ENCODE measurements at regions not wholly inside any gene's neighbourhood (a gene's known extent, or its start where the extent isn't known, plus 50 kb on each side); places are given as distances from the start of the nearest gene placed in this dataset.

- H3K9me3 Mint-ChIP-seq = no peaks in the 10 kb centered on the region
- peaks cover 4% of the 10 kb centered on the region for H3K27me3 Mint-ChIP-seq (ENCODE audit: low read depth)
- ATAC-seq (replicated peaks in 1 of 2) = no peak
- no peak overlapping the region for H3K4me3 Mint-ChIP-seq
- H3K27ac Mint-ChIP-seq = no peak overlapping the region
- DNase-seq = no peak
- H3K36me3 Mint-ChIP-seq (ENCODE audit: insufficient read depth in 2 of 2) = no peaks in the 10 kb centered on the region
- H3K4me1 Mint-ChIP-seq (ENCODE audit: low read depth) = no peaks in the 10 kb centered on the region
Measured at GRCh38 chr16:87070657-87071056, 246.5 kb downstream of the C16orf95 start.

GRCh38 chr16:87072101-87072500 is 245.1 kb downstream of the C16orf95 start:
- H3K36me3 Mint-ChIP-seq (ENCODE audit: insufficient read depth in 2 of 2) = no peaks in the 10 kb centered on the region
- no peak for DNase-seq

GRCh38 chr16:87074641-87075318 is 242.4 kb downstream of the C16orf95 start:
- no peak for ATAC-seq (replicated peaks in 1 of 2)
- no peaks in the 10 kb centered on the region for H3K9me3 Mint-ChIP-seq
- peaks cover 16% of the 10 kb centered on the region for H3K27me3 Mint-ChIP-seq (ENCODE audit: low read depth)
- no peaks in the 10 kb centered on the region for H3K4me1 Mint-ChIP-seq (ENCODE audit: low read depth)
- no peak overlapping the region for H3K27ac Mint-ChIP-seq
- no peak overlapping the region for H3K4me3 Mint-ChIP-seq
- no peak for DNase-seq
- H3K36me3 Mint-ChIP-seq (ENCODE audit: insufficient read depth in 2 of 2) = no peaks in the 10 kb centered on the region

More at GRCh38 chr16:87072101-87072500, 245.1 kb downstream of the C16orf95 start:
- no peaks in the 10 kb centered on the region for H3K9me3 Mint-ChIP-seq
- H3K27me3 Mint-ChIP-seq (ENCODE audit: low read depth) = peaks cover 11% of the 10 kb centered on the region
- H3K4me1 Mint-ChIP-seq (ENCODE audit: low read depth) = no peaks in the 10 kb centered on the region
- ATAC-seq (replicated peaks in 1 of 2) = no peak
- no peak overlapping the region for H3K4me3 Mint-ChIP-seq
- H3K27ac Mint-ChIP-seq = no peak overlapping the region

GRCh38 chr16:87075319-87075860 is 241.8 kb downstream of the C16orf95 start:
- no peak for DNase-seq
- no peak for ATAC-seq (replicated peaks in 1 of 2)
- peaks cover 16% of the 10 kb centered on the region for H3K27me3 Mint-ChIP-seq (ENCODE audit: low read depth)
- no peak overlapping the region for H3K4me3 Mint-ChIP-seq
- H3K9me3 Mint-ChIP-seq = peaks cover 1 to 2% of the 10 kb centered on the region in 2 donors
- H3K36me3 Mint-ChIP-seq (ENCODE audit: insufficient read depth in 2 of 2) = peaks cover 0 to under 1% of the 10 kb centered on the region in 2 donors
- H3K4me1 Mint-ChIP-seq (ENCODE audit: low read depth) = no peaks in the 10 kb centered on the region
- no peak overlapping the region for H3K27ac Mint-ChIP-seq

- DNase-seq = no peak
- ATAC-seq (replicated peaks in 1 of 2) = no peak
- H3K27ac Mint-ChIP-seq = no peak overlapping the region
- H3K4me3 Mint-ChIP-seq = no peak overlapping the region
- peaks cover 7 to 8% of the 10 kb centered on the region in 2 donors for H3K9me3 Mint-ChIP-seq
- H3K36me3 Mint-ChIP-seq (ENCODE audit: insufficient read depth in 2 of 2) = peaks cover 4 to 9% of the 10 kb centered on the region in 2 donors
- peaks cover 16% of the 10 kb centered on the region for H3K27me3 Mint-ChIP-seq (ENCODE audit: low read depth)
- no peaks in the 10 kb centered on the region for H3K4me1 Mint-ChIP-seq (ENCODE audit: low read depth)
Measured at GRCh38 chr16:87076331-87076949, 240.8 kb downstream of the C16orf95 start.

GRCh38 chr16:87076950-87077749 is 240.0 kb downstream of the C16orf95 start:
- no peak overlapping the region for H3K27ac Mint-ChIP-seq
- H3K4me3 Mint-ChIP-seq = no peak overlapping the region
- peaks cover 9 to 12% of the 10 kb centered on the region in 2 donors for H3K9me3 Mint-ChIP-seq
- no peak for ATAC-seq (replicated peaks in 1 of 2)
- peak; percentile 58 to 61 for DNase-seq
- peaks cover 6 to 13% of the 10 kb centered on the region in 2 donors for H3K36me3 Mint-ChIP-seq (ENCODE audit: insufficient read depth in 2 of 2)
- peaks cover 16% of the 10 kb centered on the region for H3K27me3 Mint-ChIP-seq (ENCODE audit: low read depth)
- H3K4me1 Mint-ChIP-seq (ENCODE audit: low read depth) = no peaks in the 10 kb centered on the region

GRCh38 chr16:87077750-87078127 is 239.5 kb downstream of the C16orf95 start:
- H3K27ac Mint-ChIP-seq = no peak overlapping the region
- H3K36me3 Mint-ChIP-seq (ENCODE audit: insufficient read depth in 2 of 2) = peaks cover 6 to 13% of the 10 kb centered on the region in 2 donors
- ATAC-seq (replicated peaks in 1 of 2) (no peak), DNase-seq (no peak)
- no peak overlapping the region for H3K4me3 Mint-ChIP-seq
- H3K9me3 Mint-ChIP-seq = peaks cover 9 to 13% of the 10 kb centered on the region in 2 donors
- no peaks in the 10 kb centered on the region for H3K4me1 Mint-ChIP-seq (ENCODE audit: low read depth)
- H3K27me3 Mint-ChIP-seq (ENCODE audit: low read depth) = peaks cover 16% of the 10 kb centered on the region

DNA sequence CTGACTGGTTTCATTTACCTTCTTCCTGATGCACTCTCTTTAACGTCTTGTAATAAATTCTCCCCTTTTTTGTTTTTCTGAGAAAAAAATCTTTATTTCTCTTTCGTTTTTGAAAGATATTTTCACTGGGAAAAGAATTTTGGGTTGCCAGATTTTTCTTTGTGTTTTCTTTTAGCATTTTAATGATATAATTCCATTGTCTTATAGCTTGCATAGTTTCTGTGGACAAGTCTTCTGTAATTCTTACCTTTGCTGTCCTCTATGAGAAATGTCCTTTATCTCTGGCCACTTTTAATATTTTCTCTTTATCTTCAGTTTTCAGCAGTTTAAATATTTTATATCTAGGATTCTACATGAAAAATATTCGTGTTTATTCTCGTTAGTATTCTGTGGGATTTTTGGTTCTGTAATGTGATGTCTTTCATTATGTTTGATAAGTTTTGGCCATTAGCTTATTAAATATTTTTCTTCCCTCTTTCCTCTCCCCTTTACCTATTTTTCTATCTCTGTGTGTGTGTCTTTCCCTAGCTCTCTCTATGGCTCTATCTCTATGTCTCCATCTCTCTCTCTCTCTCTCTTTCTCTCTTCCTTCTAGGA is 236.5 kb downstream of the C16orf95 start:
- Mint-ChIP-seq H3K27me3 (ENCODE audit: low read depth) (peaks cover 16% of the 10 kb centered on the region), H3K27ac (no peak overlapping the region), H3K4me1 (ENCODE audit: low read depth) (no peaks in the 10 kb centered on the region), H3K9me3 (peaks cover 12 to 14% of the 10 kb centered on the region in 2 donors), H3K4me3 (no peak overlapping the region), H3K36me3 (ENCODE audit: insufficient read depth in 2 of 2) (peaks cover 9 to 13% of the 10 kb centered on the region in 2 donors)
- DNase-seq (no peak), ATAC-seq (replicated peaks in 1 of 2) (no peak)

GRCh38 chr16:87085441-87085840 is 231.8 kb downstream of the C16orf95 start:
- DNase-seq = no peak
- H3K27me3 Mint-ChIP-seq (ENCODE audit: low read depth) = no peaks in the 10 kb centered on the region
- H3K27ac Mint-ChIP-seq = no peak overlapping the region
- H3K4me3 Mint-ChIP-seq = no peak overlapping the region
- no peaks in the 10 kb centered on the region for H3K4me1 Mint-ChIP-seq (ENCODE audit: low read depth)
- H3K9me3 Mint-ChIP-seq = peaks cover 11 to 13% of the 10 kb centered on the region in 2 donors
- no peak for ATAC-seq (replicated peaks in 1 of 2)
- peaks cover 9 to 12% of the 10 kb centered on the region in 2 donors for H3K36me3 Mint-ChIP-seq (ENCODE audit: insufficient read depth in 2 of 2)

GRCh38 chr16:87086156-87086555 is 231.0 kb downstream of the C16orf95 start:
- no peaks in the 10 kb centered on the region for H3K4me1 Mint-ChIP-seq (ENCODE audit: low read depth)
- H3K36me3 Mint-ChIP-seq (ENCODE audit: insufficient read depth in 2 of 2) = peaks cover 6% of the 10 kb centered on the region in 2 donors
- H3K4me3 Mint-ChIP-seq = no peak overlapping the region
- DNase-seq = no peak
- peaks cover 7 to 8% of the 10 kb centered on the region in 2 donors for H3K9me3 Mint-ChIP-seq
- no peak overlapping the region for H3K27ac Mint-ChIP-seq
- ATAC-seq (replicated peaks in 1 of 2) = no peak
- no peaks in the 10 kb centered on the region for H3K27me3 Mint-ChIP-seq (ENCODE audit: low read depth)

DNA sequence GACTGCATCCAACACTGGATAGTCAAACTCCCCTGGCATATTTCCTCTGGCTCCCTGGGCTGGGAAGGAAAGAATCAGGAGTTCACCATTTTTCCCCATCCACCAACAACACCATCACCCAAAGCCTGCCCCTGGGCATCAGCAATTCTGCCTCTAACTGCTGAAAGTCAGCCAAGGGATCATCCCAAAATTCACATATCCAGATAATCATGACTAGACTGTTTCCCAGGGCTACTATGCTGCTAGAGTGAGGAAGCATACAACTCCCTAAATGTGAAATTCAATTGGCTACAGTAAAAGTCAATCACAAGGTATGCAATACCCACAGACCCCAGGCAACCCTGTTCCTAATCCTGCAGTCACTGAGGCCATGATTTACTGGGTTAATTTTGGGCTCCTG is 230.6 kb downstream of the C16orf95 start:
- no peaks in the 10 kb centered on the region for H3K4me1 Mint-ChIP-seq (ENCODE audit: low read depth)
- H3K27me3 Mint-ChIP-seq (ENCODE audit: low read depth) = no peaks in the 10 kb centered on the region
- no peak overlapping the region for H3K4me3 Mint-ChIP-seq
- peaks cover 3% of the 10 kb centered on the region in 2 donors for H3K36me3 Mint-ChIP-seq (ENCODE audit: insufficient read depth in 2 of 2)
- H3K9me3 Mint-ChIP-seq = peaks cover 4 to 6% of the 10 kb centered on the region in 2 donors
- DNase-seq (no peak), ATAC-seq (replicated peaks in 1 of 2) (no peak)
- H3K27ac Mint-ChIP-seq = no peak overlapping the region

- Mint-ChIP-seq H3K4me1 (ENCODE audit: low read depth) (no peaks in the 10 kb centered on the region), H3K9me3 (no peaks in the 10 kb centered on the region), H3K36me3 (ENCODE audit: insufficient read depth in 2 of 2) (no peaks in the 10 kb centered on the region), H3K27me3 (ENCODE audit: low read depth) (peaks cover 1% of the 10 kb centered on the region), H3K4me3 (no peak overlapping the region), H3K27ac (no peak overlapping the region)
- ATAC-seq (replicated peaks in 1 of 2) (no peak), DNase-seq (no peak)
Measured at GRCh38 chr16:87092958-87093357, 224.2 kb downstream of the C16orf95 start.

All from activated T-cell treated with anti-CD3 and anti-CD28 coated beads, Interleukin-2, amount 50 U/mL, for 72 hours (primary cell).